ENCODE measurements at regions not wholly inside any gene's neighbourhood (a gene's known extent, or its start where the extent isn't known, plus 50 kb on each side); places are given as distances from the start of the nearest gene placed in this dataset.
"Not testable (repeated sequence)": the region's sequence is repeated elsewhere in the genome, so short reads cannot be mapped to it uniquely, and the experiment has no call there.

DNA sequence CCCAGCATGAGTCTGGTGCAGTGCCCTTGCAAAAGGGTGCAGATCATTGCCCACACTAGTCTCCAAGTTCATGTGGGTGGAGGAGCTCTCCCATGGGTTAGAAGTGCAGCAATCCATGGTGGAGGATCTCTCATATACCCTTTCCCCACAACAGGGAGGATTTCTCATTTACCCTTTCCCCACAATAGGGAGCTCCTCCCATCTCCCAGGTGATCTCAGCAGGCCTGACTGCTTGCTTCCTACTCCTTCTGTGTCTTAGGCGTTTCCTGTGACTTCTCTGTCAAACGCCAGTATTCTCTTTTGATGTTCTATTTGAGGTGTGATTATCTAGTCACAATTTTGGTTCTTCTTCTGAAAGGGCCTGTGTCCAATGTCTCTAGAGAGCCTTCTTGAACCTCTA, 133.8 kb upstream of the RFX3 start:
- DNase-seq = no peak

DNA sequence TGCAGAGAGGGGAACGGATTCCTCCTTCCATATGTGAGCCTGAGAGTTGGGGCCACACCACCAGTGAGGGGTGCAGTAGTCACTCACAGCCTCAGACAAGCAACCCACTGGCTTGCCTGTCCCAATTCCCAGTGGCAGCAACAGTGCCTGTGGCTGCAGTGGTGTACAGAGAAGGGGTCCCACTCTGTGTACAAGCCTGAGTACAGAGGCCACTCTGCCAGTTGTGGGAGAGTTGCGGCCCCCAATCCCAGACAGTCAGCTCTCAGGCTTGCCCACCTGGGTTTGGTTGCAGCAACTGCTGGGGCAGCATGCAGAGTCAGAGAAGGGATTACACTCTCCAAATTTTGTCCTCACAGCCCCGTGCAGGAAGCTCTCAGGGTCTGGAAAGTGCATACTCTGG, 133.2 kb upstream of the RFX3 start:
- no peak for DNase-seq

DNA sequence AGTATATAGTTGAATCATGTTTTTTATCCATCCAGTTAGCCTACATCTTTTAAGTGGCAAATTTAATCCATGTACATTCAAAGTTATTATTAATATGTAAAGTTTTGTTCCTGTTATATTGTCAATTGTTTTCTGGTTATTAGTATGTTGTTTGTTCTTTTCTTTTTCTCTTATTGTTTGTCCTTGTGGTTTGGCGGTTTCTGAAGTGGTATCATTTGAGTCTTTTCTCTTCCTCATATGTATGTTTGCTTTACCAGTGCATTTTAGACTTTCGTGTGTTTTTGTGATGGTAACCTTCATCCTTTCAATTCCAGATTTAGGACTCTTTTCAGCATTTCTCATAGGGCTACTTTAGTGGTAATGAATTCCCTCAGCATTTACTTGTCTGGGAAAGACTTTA, 130.4 kb upstream of the RFX3 start:
- DNase-seq = no peak

DNA sequence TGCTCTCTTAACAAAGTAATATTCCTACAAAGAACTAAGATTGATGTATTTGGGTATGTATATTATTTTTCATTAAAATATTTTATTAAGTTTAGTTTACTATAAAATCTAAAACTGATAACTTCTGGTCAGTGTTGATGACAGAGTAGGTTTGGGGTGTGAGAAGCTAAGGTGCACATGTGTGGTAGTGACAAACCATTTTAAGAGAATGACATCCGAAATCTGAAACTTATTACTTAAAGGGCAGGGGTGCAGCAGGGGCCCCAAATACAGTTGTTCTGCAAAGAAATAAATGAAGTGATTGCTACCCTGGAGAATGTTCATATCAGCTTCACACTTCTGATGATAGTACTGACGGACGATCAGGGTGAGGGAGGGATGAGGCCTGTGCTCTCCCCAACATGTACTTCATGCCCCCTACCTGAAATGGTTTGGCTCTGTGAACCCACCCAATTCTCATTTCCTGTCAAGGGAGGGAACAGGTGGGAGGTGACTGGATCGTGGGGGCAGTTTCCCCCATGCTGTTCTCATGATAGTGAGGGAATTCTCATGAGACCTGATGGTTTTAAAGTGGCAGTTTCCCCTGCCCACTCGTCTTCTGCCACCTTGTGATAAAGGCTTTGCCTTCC, 125.3 kb upstream of the RFX3 start:
- no peak for DNase-seq

DNA sequence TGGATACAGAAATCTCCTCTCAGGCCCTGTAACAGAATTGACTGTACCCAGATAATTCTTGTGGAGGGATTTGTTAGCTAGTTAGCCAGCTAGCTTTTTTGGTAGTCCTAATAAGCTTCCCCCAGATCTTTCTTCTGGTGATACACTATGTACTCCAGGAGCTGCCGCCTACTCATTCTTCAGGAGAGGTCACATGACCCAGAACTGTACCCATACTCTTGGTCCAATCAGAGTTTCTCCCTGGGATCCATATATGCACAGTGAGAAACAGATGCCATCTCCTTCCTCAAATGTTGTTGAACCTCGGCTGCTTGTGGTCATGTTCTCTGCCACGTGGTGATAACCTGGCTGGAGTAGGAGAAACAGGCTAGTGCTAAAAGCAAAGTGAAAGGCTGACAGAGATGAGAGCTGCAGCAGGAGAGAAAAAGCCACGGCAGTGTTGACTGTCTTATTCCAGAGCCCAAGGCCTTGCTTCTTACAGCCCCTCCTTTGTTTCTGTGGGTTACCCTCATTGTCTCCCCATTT, 123.0 kb upstream of the RFX3 start:
- no peak for DNase-seq

DNA sequence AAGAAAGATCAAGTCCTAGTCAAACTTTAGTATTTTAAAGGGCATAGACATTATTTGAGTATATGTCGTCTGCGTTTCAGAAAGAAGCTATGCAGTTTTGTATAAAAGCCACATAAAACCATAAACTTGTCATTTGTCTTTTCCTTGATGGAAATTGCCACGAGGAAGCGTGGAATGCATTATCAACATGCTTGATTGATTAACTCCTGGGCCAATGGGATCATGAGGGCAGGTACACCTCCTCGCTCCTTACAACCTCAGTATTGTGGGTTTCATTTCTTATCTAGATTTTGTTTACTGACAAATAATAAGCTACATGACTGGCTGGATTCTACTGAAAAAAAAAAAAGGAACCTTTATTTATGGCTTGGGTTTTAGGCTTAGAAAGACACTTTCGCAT, 122.5 kb upstream of the RFX3 start:
- DNase-seq = no peak

DNA sequence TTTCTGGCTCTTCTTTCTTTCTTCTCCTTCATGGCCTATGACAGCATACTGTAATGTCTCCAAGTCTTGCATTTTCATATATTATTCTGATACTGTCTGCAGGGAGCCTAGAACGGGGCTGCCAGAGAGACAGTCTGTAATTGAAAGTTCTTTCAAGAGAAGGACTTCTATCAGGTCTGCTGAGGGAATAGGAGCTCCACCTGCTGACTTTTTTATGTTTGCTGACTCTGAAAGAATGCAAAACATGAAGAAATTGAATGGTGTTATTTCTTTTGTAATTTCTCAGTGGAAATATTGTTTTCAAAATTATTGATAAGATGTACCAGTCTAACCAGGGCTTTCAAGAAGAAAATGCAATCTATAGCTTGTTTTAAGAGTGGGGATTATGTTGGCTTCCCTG, 121.9 kb upstream of the RFX3 start:
- no peak for DNase-seq

DNA sequence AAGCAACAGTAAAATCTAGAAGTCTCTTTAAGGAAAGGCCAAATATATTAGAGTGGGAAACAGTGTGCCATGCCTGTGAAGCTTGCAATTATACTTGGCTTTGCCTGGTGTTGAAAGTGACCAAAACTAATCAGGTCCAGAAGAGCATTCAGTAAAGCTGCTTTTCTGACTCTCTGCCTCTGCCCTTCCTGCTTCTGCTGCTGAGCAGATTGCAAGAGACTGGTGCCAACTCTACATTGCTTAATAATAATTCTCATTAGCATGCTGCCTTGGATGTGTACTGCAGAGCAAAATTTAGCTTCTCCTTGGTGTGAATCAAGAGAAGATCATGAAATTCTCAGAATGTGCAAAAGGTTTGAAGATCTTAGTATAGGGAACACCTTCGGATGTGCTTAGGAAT, 120.4 kb upstream of the RFX3 start:
- no peak for DNase-seq

DNA sequence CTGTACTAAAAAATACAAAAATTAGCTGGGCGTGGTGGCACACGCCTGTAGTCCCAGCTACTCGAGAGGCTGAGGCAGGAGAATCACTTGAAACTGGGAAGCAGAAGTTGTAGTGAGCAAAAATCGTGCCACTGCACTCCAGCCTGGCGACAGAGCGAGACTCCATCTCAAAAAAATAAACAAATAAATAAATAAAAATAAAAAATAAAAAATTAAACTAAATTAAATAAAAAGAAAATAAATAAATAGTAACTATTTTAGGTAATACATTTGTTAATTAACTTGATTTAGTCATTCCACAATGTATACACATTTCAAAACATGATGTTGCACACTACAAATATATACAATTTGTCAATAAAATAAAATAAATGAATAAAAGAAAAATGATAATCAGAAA, 116.3 kb upstream of the RFX3 start:
- not testable (repeated sequence) for DNase-seq

DNA sequence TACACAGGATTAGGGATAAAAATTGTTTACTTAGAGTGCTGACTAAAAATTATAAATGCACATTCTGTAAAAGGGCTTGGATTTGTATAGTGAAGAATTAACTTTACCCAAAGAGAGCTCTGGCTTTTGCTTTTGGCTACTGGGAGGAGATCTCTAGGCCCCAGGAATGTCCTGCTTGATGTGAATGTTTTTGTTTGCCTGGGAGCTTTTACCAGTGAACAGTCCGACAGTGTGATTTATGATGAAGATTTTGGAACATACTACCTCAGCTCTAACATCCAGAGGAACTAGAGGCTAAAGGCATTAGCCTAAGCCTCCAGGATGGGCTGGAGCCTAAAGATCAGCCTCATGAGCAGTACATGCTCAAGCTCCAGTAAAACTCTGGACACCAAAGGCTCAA, 103.7 kb upstream of the RFX3 start:
- no peak for DNase-seq

DNA sequence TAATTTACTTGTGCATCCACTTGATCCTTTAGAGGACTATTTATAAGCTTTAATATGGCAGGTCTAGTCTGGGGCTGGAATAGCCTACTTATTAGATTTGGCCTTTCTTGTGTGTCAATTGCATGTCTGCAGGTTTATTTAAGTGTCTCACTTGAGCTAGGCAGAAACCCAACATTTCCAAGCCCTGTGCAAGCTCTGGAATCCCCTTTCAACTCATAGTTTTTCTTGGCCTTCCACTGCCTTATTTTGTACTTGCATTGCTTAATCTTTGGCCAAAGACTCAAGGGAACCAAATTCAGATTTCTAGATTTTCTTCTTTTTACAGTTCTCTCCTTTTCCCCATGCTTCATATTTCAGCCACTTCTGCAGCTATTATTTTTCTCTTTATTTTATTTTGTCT, 102.4 kb upstream of the RFX3 start:
- peak in 1 of 3 donors; percentile 9 for DNase-seq

DNA sequence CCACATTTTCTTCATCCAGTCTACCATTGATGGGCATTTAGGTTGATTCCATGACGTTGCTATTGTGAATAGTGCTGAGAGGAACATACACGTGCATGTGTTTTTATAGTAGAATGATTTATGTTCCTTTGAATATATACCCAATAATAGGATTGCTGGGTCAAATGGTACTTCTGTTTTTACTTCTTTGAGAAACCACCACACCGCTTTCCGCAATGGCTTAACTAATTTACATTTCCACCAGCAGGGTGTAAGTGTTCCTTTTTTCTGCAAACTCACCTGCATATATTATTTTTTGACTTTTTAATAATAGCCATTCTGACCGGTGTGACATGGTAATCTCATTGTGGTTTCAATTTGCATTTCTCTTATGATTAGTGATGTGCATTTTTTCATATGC, 82.2 kb upstream of the RFX3 start:
- no peak for DNase-seq

DNA sequence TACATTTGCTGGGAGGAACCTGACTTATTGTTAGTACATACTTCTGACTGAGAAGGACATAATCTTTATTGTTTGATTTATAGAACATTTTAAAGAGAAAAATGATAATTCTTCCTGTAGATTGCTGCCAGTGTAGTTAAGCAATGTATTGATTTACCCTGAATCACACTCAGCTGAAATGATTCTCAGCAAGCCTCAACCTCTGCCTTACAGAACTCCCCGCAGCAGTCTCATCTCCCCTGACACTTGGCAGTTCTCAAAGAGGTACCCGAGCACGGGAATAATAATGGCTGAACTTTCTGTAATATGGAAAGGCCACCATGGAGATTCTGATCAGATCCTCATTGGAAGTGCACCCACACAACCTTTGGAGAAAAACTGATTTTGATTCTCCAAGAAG, 74.9 kb upstream of the RFX3 start:
- DNase-seq = no peak

DNA sequence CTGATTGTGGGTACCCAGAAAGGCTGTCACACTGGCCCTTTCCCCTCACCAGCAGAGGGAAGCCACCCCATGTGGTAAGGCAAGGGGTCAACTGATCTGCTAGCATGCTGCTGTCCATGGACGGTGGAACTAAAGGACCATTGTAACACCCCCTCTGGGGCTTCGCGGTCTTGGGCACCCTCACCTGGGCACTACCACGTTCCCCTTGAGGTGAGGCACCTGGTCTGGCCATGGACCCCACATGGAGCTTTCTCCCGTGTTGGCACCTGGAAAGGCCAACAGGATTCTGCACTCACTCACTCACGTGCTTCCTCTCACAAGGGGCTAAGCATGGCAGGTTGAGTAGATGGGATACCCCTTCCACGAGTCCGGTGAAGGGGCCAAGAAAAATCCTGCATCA, 72.0 kb upstream of the RFX3 start:
- DNase-seq = no peak

DNA sequence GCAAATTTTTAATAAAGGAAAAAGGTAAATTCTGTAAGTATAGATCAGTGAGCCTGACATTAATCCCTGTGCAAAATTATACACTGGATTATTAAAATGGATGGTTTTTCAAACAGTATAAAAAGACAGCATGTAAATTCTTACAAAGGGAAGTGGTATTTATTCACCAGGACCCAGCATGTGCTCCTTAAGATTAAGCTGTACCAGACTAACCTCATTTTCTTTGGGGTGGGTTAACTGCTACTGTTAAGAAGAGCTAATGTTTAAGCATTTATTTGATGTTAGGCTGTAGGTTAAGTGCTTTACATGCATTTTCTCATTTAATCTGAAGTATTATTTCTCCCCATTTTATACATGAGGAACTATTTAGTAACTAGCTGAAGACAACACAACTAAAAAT, 60.3 kb upstream of the RFX3 start:
- DNase-seq = no peak

DNA sequence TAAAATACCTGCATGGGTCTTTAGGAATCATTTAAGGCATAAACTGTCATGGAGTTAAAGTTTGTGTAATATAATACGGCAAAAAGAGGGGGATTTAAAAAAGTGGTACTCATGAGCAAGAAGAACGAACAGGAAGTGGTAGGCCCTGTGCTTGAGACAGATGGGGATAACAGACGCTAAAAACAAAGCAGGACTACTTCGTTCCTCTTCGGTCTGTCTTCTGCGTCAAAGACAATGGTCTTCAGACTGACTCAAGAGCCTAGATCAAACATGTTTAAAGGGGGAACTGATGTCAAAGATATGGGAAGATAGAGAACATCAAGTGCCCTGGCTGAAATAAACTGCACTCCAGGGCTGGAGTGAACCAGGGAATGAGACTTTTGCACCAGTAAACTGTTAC, 59.8 kb upstream of the RFX3 start:
- no peak for DNase-seq

DNA sequence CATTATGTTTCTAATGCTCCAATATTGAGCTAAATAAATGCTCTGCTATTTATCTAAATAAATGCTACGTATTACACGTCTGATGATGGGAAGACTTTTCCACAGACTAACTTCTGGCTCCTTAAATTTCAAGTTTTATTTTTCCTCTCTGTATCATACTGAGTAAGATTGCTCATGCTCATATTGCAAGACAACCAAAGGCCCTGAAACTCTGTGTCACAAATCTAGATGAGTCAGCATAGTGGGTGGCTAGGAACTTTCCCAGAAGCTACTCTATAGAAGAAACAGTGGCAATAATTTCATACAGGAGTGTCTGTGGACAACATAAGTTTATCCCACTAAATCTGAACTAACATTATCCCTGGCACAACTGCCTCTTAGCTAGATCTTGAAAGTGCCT, 53.0 kb upstream of the RFX3 start:
- DNase-seq = peak in 1 of 3 donors; percentile 20

DNA sequence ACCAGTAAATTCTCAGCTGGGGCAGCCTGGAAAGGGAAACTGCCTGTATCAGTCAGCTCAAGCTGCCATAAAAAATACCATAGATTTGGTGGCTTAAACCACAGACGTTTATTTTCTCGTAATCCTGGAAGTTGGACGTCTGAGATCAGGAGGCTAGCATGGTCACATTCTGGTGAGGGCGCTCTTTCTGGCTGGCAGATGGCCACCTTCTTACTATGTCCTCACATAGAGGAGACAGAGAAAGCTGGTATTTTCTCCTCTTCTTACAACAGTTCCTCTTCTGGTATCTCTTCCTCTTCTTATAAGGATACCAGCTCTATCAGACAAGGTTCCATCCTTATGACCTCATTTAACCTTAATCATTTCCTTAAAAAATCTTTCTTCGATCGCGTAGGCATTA, 50.5 kb upstream of the RFX3 start:
- DNase-seq = peak in 1 of 3 donors; percentile 5

DNA sequence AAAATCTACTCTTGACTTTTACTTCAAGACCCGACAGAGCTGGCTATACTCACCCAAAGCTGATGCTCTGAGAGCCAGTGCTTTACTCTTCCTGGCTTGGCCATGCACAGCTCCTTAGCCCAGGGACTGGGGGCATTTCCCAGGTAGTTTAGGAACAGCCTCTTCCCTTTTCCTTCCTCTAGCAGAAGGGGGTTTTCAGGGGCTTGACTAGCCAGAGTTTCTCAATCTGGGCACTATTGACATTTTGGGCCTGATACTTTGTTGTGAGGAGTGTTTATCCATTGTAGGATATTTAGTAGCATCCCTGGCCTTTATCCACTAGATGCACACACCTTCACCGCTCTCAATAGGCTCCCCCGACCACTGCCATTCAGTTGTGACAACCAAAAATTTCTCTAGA, 50.0 kb upstream of the RFX3 start:
- no peak for DNase-seq

All from muscle of back (tissue), 3 donors.